ENCODE measurements at regions not wholly inside any gene's neighbourhood (a gene's known extent, or its start where the extent isn't known, plus 50 kb on each side); places are given as distances from the start of the nearest gene placed in this dataset.
"Not testable (repeated sequence)": the region's sequence is repeated elsewhere in the genome, so short reads cannot be mapped to it uniquely, and the experiment has no call there.

GRCh38 chr13:54424344-54424743 is 1395.7 kb downstream of the OLFM4 start:
- intact Hi-C loops (cut with micrococcal nuclease; ENCODE audit: unreplicated experiment) = no loop called here

GRCh38 chr13:54433493-54434206 is 1405.0 kb downstream of the OLFM4 start:
- CTCF ChIA-PET (ENCODE audit: unreplicated experiment) = no interaction called here
- no peak for DNase-seq (ENCODE audit: low spot score)

More at GRCh38 chr13:54424344-54424743, 1395.7 kb downstream of the OLFM4 start:
- Histone ChIP-seq H3K4me2 (ENCODE audit: low read length) (no peak overlapping the region), H2AFZ (ENCODE audit: low read length) (no peak overlapping the region), H3K36me3 (ENCODE audit: insufficient read depth, low read length) (no peaks in the 10 kb centered on the region), H3K4me1 (ENCODE audit: insufficient read depth, low read length, poor library complexity, severe bottlenecking) (no peaks in the 10 kb centered on the region), H3K9me2 (ENCODE audit: insufficient read depth, low read length) (no peaks in the 10 kb centered on the region), H3K79me2 (ENCODE audit: insufficient read depth, low read depth, low read length) (no peaks in the 10 kb centered on the region), H3K9me3 (ENCODE audit: low read length) (no peaks in the 10 kb centered on the region), H4K20me1 (ENCODE audit: insufficient read depth, low read length) (no peaks in the 10 kb centered on the region), H3K27ac (ENCODE audit: low read depth, low read length, poor library complexity, severe bottlenecking) (no peak overlapping the region), H3K4me3 (ENCODE audit: low read depth, low read length, poor library complexity, severe bottlenecking) (no peak overlapping the region)
- TF ChIP-seq EZH2phosphoT487 (IDR thresholded peaks at IDR 0.05; ENCODE audit: borderline replicate concordance, low read depth, low read length) = no peak
- TF ChIP-seq CTCF (conservative IDR thresholded peaks at IDR 0.05; ENCODE audit: low read length) = no peak
- DNase-seq (ENCODE audit: low spot score) = no peak
- ChIA-PET POLR2A (interaction anchor here (0.6 kb wide), 1 partner anchor 35 kb away, joined by 3 read pairs; no protein-coding TSS in a partner anchor), CTCF (ENCODE audit: unreplicated experiment) (no interaction called here)
- no TSS peak for BruUV-seq (replicated peaks)

GRCh38 chr13:54440853-54441400 is 1412.3 kb downstream of the OLFM4 start:
- intact Hi-C loops (cut with micrococcal nuclease; ENCODE audit: unreplicated experiment); H3K4me3 ChIP-seq (ENCODE audit: low read depth, low read length, poor library complexity, severe bottlenecking); H3K4me1 ChIP-seq (ENCODE audit: insufficient read depth, low read length, poor library complexity, severe bottlenecking); DNase-seq (ENCODE audit: low spot score); H2AFZ ChIP-seq (ENCODE audit: low read length); H3K36me3 ChIP-seq (ENCODE audit: insufficient read depth, low read length); H3K27ac ChIP-seq (ENCODE audit: low read depth, low read length, poor library complexity, severe bottlenecking); POLR2A ChIA-PET; H3K4me2 ChIP-seq (ENCODE audit: low read length); H3K9me3 ChIP-seq (ENCODE audit: low read length); H4K20me1 ChIP-seq (ENCODE audit: insufficient read depth, low read length); H3K79me2 ChIP-seq (ENCODE audit: insufficient read depth, low read depth, low read length); CTCF ChIA-PET (ENCODE audit: unreplicated experiment); BruUV-seq (replicated peaks); H3K9me2 ChIP-seq (ENCODE audit: insufficient read depth, low read length): not testable (repeated sequence)

More at GRCh38 chr13:54433493-54434206, 1405.0 kb downstream of the OLFM4 start:
- intact Hi-C loops (cut with micrococcal nuclease; ENCODE audit: unreplicated experiment) = no loop called here
- POLR2A ChIA-PET = no interaction called here
- no peak overlapping the region for H2AFZ ChIP-seq (ENCODE audit: low read length)
- no peak overlapping the region for H3K4me2 ChIP-seq (ENCODE audit: low read length)
- no peaks in the 10 kb centered on the region for H3K9me2 ChIP-seq (ENCODE audit: insufficient read depth, low read length)
- H3K27ac ChIP-seq (ENCODE audit: low read depth, low read length, poor library complexity, severe bottlenecking) = no peak overlapping the region
- no peaks in the 10 kb centered on the region for H3K79me2 ChIP-seq (ENCODE audit: insufficient read depth, low read depth, low read length)
- no peak for TF ChIP-seq EZH2phosphoT487 (IDR thresholded peaks at IDR 0.05; ENCODE audit: borderline replicate concordance, low read depth, low read length)
- no peak for TF ChIP-seq CTCF (conservative IDR thresholded peaks at IDR 0.05; ENCODE audit: low read length)
- no peaks in the 10 kb centered on the region for H3K4me1 ChIP-seq (ENCODE audit: insufficient read depth, low read length, poor library complexity, severe bottlenecking)
- H3K9me3 ChIP-seq (ENCODE audit: low read length) = 0 out of 2 replicates have a peak, but pooled peaks cover 4% of the 10 kb centered on the region
- no peaks in the 10 kb centered on the region for H4K20me1 ChIP-seq (ENCODE audit: insufficient read depth, low read length)
- no peak overlapping the region for H3K4me3 ChIP-seq (ENCODE audit: low read depth, low read length, poor library complexity, severe bottlenecking)
- no peaks in the 10 kb centered on the region for H3K36me3 ChIP-seq (ENCODE audit: insufficient read depth, low read length)
- no TSS peak for BruUV-seq (replicated peaks)
